ENCODE measurements at regions not wholly inside any gene's neighbourhood (a gene's known extent, or its start where the extent isn't known, plus 50 kb on each side); places are given as distances from the start of the nearest gene placed in this dataset.

GRCh38 chr18:57249179-57249578 is 102.3 kb downstream of the BOD1L2 start:
- Histone ChIP-seq H3K4me1 (ENCODE audit: control insufficient read depth, low read depth, low read length) (no peaks in the 10 kb centered on the region), H3K79me2 (ENCODE audit: control insufficient read depth, insufficient read depth, low read length) (no peaks in the 10 kb centered on the region), H2BK15ac (replicated peaks; ENCODE audit: low read depth) (no peak overlapping the region), H3K9ac (ENCODE audit: low read length) (no peak overlapping the region), H3K4me3 (ENCODE audit: low read length) (no peak overlapping the region), H3K27me3 (ENCODE audit: insufficient read depth, low read length, poor library complexity) (no peaks in the 10 kb centered on the region), H2AK5ac (ENCODE audit: low read length) (no peak overlapping the region), H3K23ac (ENCODE audit: low read length) (no peak overlapping the region), H4K5ac (ENCODE audit: low read length) (no peak overlapping the region), H4K8ac (ENCODE audit: low read depth, low read length) (no peak overlapping the region), H3K4ac (ENCODE audit: low read depth, low read length) (no peak overlapping the region), H3K56ac (ENCODE audit: low read length) (no peak overlapping the region), H2BK5ac (ENCODE audit: low read length) (no peak overlapping the region), H2BK120ac (ENCODE audit: low read depth, low read length) (no peak overlapping the region), H3K79me1 (ENCODE audit: low read length) (no peaks in the 10 kb centered on the region), H3K18ac (ENCODE audit: low read length) (no peak overlapping the region), H3K27ac (ENCODE audit: low read depth, low read length) (no peak overlapping the region), H3K4me2 (ENCODE audit: low read length) (no peak overlapping the region), H3K36me3 (ENCODE audit: control insufficient read depth, insufficient read depth, low read length) (no peaks in the 10 kb centered on the region)
- DNase-seq: no peak
- WGBS (ENCODE audit: extremely low coverage, insufficient coverage, low lambda C conversion rate): no CpG with 5 or more reads among the region's 7 CpGs

GRCh38 chr18:57249883-57250282 is 102.5 kb upstream of the ST8SIA3 start:
- DNase-seq: no peak
- H2BK5ac ChIP-seq (ENCODE audit: low read length): no peak overlapping the region
- no peaks in the 10 kb centered on the region for H3K27me3 ChIP-seq (ENCODE audit: insufficient read depth, low read length, poor library complexity)
- H4K8ac ChIP-seq (ENCODE audit: low read depth, low read length): no peak overlapping the region
- no peaks in the 10 kb centered on the region for H3K79me1 ChIP-seq (ENCODE audit: low read length)
- no peak overlapping the region for H3K4me3 ChIP-seq (ENCODE audit: low read length)
- H3K4me2 ChIP-seq (ENCODE audit: low read length): no peak overlapping the region
- WGBS (ENCODE audit: extremely low coverage, insufficient coverage, low lambda C conversion rate): no CpG with 5 or more reads among the region's 3 CpGs
- no peaks in the 10 kb centered on the region for H3K79me2 ChIP-seq (ENCODE audit: control insufficient read depth, insufficient read depth, low read length)
- no peak overlapping the region for H3K27ac ChIP-seq (ENCODE audit: low read depth, low read length)
- no peak overlapping the region for H2BK15ac ChIP-seq (replicated peaks; ENCODE audit: low read depth)
- H3K56ac ChIP-seq (ENCODE audit: low read length): no peak overlapping the region
- H3K18ac ChIP-seq (ENCODE audit: low read length): no peak overlapping the region
- no peaks in the 10 kb centered on the region for H3K4me1 ChIP-seq (ENCODE audit: control insufficient read depth, low read depth, low read length)
- no peak overlapping the region for H2BK120ac ChIP-seq (ENCODE audit: low read depth, low read length)
- H3K23ac ChIP-seq (ENCODE audit: low read length): no peak overlapping the region
- H3K4ac ChIP-seq (ENCODE audit: low read depth, low read length): no peak overlapping the region
- no peak overlapping the region for H2AK5ac ChIP-seq (ENCODE audit: low read length)
- H4K5ac ChIP-seq (ENCODE audit: low read length): no peak overlapping the region
- H3K9ac ChIP-seq (ENCODE audit: low read length): no peak overlapping the region
- no peaks in the 10 kb centered on the region for H3K36me3 ChIP-seq (ENCODE audit: control insufficient read depth, insufficient read depth, low read length)

- H4K8ac ChIP-seq (ENCODE audit: low read depth, low read length): no peak overlapping the region
- H4K5ac ChIP-seq (ENCODE audit: low read length): no peak overlapping the region
- no peaks in the 10 kb centered on the region for H3K27me3 ChIP-seq (ENCODE audit: insufficient read depth, low read length, poor library complexity)
- H2BK5ac ChIP-seq (ENCODE audit: low read length): no peak overlapping the region
- WGBS (ENCODE audit: extremely low coverage, insufficient coverage, low lambda C conversion rate): no CpG with 5 or more reads among the region's 3 CpGs
- no peak overlapping the region for H3K4me3 ChIP-seq (ENCODE audit: low read length)
- no peak overlapping the region for H3K4me2 ChIP-seq (ENCODE audit: low read length)
- no peak overlapping the region for H2BK15ac ChIP-seq (replicated peaks; ENCODE audit: low read depth)
- no peaks in the 10 kb centered on the region for H3K79me1 ChIP-seq (ENCODE audit: low read length)
- H2BK120ac ChIP-seq (ENCODE audit: low read depth, low read length): no peak overlapping the region
- no peak overlapping the region for H3K18ac ChIP-seq (ENCODE audit: low read length)
- H3K36me3 ChIP-seq (ENCODE audit: control insufficient read depth, insufficient read depth, low read length): no peaks in the 10 kb centered on the region
- no peak overlapping the region for H3K4ac ChIP-seq (ENCODE audit: low read depth, low read length)
- H3K23ac ChIP-seq (ENCODE audit: low read length): no peak overlapping the region
- no peak overlapping the region for H2AK5ac ChIP-seq (ENCODE audit: low read length)
- H3K9ac ChIP-seq (ENCODE audit: low read length): no peak overlapping the region
- H3K27ac ChIP-seq (ENCODE audit: low read depth, low read length): no peak overlapping the region
- DNase-seq: no peak
- H3K56ac ChIP-seq (ENCODE audit: low read length): no peak overlapping the region
- no peaks in the 10 kb centered on the region for H3K79me2 ChIP-seq (ENCODE audit: control insufficient read depth, insufficient read depth, low read length)
- no peaks in the 10 kb centered on the region for H3K4me1 ChIP-seq (ENCODE audit: control insufficient read depth, low read depth, low read length)
Measured at GRCh38 chr18:57251747-57252146, 100.6 kb upstream of the ST8SIA3 start.

- no peak overlapping the region for H3K4ac ChIP-seq (ENCODE audit: low read depth, low read length)
- no peaks in the 10 kb centered on the region for H3K4me1 ChIP-seq (ENCODE audit: control insufficient read depth, low read depth, low read length)
- no peak overlapping the region for H3K56ac ChIP-seq (ENCODE audit: low read length)
- H3K4me3 ChIP-seq (ENCODE audit: low read length): no peak overlapping the region
- H4K5ac ChIP-seq (ENCODE audit: low read length): no peak overlapping the region
- H4K8ac ChIP-seq (ENCODE audit: low read depth, low read length): no peak overlapping the region
- no peak overlapping the region for H2BK120ac ChIP-seq (ENCODE audit: low read depth, low read length)
- H3K18ac ChIP-seq (ENCODE audit: low read length): no peak overlapping the region
- no peak overlapping the region for H2AK5ac ChIP-seq (ENCODE audit: low read length)
- H2BK5ac ChIP-seq (ENCODE audit: low read length): no peak overlapping the region
- WGBS (ENCODE audit: extremely low coverage, insufficient coverage, low lambda C conversion rate): no CpG with 5 or more reads among the region's 9 CpGs
- no peak for DNase-seq
- no peak overlapping the region for H2BK15ac ChIP-seq (replicated peaks; ENCODE audit: low read depth)
- no peaks in the 10 kb centered on the region for H3K79me1 ChIP-seq (ENCODE audit: low read length)
- H3K27ac ChIP-seq (ENCODE audit: low read depth, low read length): no peak overlapping the region
- no peak overlapping the region for H3K23ac ChIP-seq (ENCODE audit: low read length)
- H3K4me2 ChIP-seq (ENCODE audit: low read length): no peak overlapping the region
- H3K9ac ChIP-seq (ENCODE audit: low read length): no peak overlapping the region
- no peaks in the 10 kb centered on the region for H3K36me3 ChIP-seq (ENCODE audit: control insufficient read depth, insufficient read depth, low read length)
- H3K79me2 ChIP-seq (ENCODE audit: control insufficient read depth, insufficient read depth, low read length): no peaks in the 10 kb centered on the region
- H3K27me3 ChIP-seq (ENCODE audit: insufficient read depth, low read length, poor library complexity): no peaks in the 10 kb centered on the region
Measured at GRCh38 chr18:57253903-57254302, 98.5 kb upstream of the ST8SIA3 start.

- H3K79me1 ChIP-seq (ENCODE audit: low read length): no peaks in the 10 kb centered on the region
- no CpG with 5 or more reads among the region's 6 CpGs for WGBS (ENCODE audit: extremely low coverage, insufficient coverage, low lambda C conversion rate)
- no peak overlapping the region for H3K4me2 ChIP-seq (ENCODE audit: low read length)
- no peaks in the 10 kb centered on the region for H3K36me3 ChIP-seq (ENCODE audit: control insufficient read depth, insufficient read depth, low read length)
- H2AK5ac ChIP-seq (ENCODE audit: low read length): no peak overlapping the region
- no peak overlapping the region for H3K4me3 ChIP-seq (ENCODE audit: low read length)
- H3K4me1 ChIP-seq (ENCODE audit: control insufficient read depth, low read depth, low read length): no peaks in the 10 kb centered on the region
- no peak overlapping the region for H4K8ac ChIP-seq (ENCODE audit: low read depth, low read length)
- H2BK15ac ChIP-seq (replicated peaks; ENCODE audit: low read depth): no peak overlapping the region
- no peak overlapping the region for H3K18ac ChIP-seq (ENCODE audit: low read length)
- no peak overlapping the region for H3K56ac ChIP-seq (ENCODE audit: low read length)
- H3K27ac ChIP-seq (ENCODE audit: low read depth, low read length): no peak overlapping the region
- no peak overlapping the region for H3K9ac ChIP-seq (ENCODE audit: low read length)
- H4K5ac ChIP-seq (ENCODE audit: low read length): no peak overlapping the region
- H2BK5ac ChIP-seq (ENCODE audit: low read length): no peak overlapping the region
- no peak overlapping the region for H3K23ac ChIP-seq (ENCODE audit: low read length)
- no peaks in the 10 kb centered on the region for H3K79me2 ChIP-seq (ENCODE audit: control insufficient read depth, insufficient read depth, low read length)
- DNase-seq: no peak
- H3K4ac ChIP-seq (ENCODE audit: low read depth, low read length): no peak overlapping the region
- H3K27me3 ChIP-seq (ENCODE audit: insufficient read depth, low read length, poor library complexity): no peaks in the 10 kb centered on the region
- H2BK120ac ChIP-seq (ENCODE audit: low read depth, low read length): no peak overlapping the region
Measured at GRCh38 chr18:57258131-57258777, 94.1 kb upstream of the ST8SIA3 start.

GRCh38 chr18:57267368-57267925 is 84.9 kb upstream of the ST8SIA3 start:
- Histone ChIP-seq H3K23ac (ENCODE audit: low read length) (no peak overlapping the region), H2BK5ac (ENCODE audit: low read length) (no peak overlapping the region), H3K18ac (ENCODE audit: low read length) (no peak overlapping the region), H4K8ac (ENCODE audit: low read depth, low read length) (no peak overlapping the region), H2BK15ac (replicated peaks; ENCODE audit: low read depth) (no peak overlapping the region), H3K56ac (ENCODE audit: low read length) (no peak overlapping the region), H3K79me2 (ENCODE audit: control insufficient read depth, insufficient read depth, low read length) (no peaks in the 10 kb centered on the region), H3K36me3 (ENCODE audit: control insufficient read depth, insufficient read depth, low read length) (no peaks in the 10 kb centered on the region), H3K79me1 (ENCODE audit: low read length) (no peaks in the 10 kb centered on the region), H3K4ac (ENCODE audit: low read depth, low read length) (no peak overlapping the region), H3K4me1 (ENCODE audit: control insufficient read depth, low read depth, low read length) (no peaks in the 10 kb centered on the region), H3K27me3 (ENCODE audit: insufficient read depth, low read length, poor library complexity) (no peaks in the 10 kb centered on the region), H3K4me2 (ENCODE audit: low read length) (no peak overlapping the region), H4K5ac (ENCODE audit: low read length) (no peak overlapping the region), H2BK120ac (ENCODE audit: low read depth, low read length) (no peak overlapping the region), H2AK5ac (ENCODE audit: low read length) (no peak overlapping the region), H3K27ac (ENCODE audit: low read depth, low read length) (no peak overlapping the region), H3K9ac (ENCODE audit: low read length) (no peak overlapping the region), H3K4me3 (ENCODE audit: low read length) (no peak overlapping the region)
- WGBS (ENCODE audit: extremely low coverage, insufficient coverage, low lambda C conversion rate): no CpG with 5 or more reads among the region's 4 CpGs
- no peak for DNase-seq
